ENCODE measurements at regions not wholly inside any gene's neighbourhood (a gene's known extent, or its start where the extent isn't known, plus 50 kb on each side); places are given as distances from the start of the nearest gene placed in this dataset.

DNA sequence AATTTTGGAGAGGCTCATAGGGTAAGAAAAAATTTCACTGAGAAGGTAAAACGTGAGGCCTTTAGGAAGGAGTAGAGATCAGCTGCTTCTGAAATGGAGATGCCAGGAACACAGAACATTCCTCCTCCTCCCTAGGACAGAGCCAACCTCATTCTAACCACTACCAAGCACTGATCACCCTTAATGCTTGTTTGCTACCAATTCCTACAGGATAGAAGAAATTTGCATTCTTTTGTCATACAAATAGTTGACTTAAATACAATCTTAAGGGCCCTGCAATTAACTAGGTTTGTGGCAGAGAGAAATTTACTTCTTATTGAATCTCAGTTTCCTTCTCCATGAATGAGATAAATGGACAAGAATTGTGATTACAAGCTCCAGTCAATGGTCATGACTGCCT, 780.2 kb upstream of the WWC1 start:
- DNase-seq, result no peak

GRCh38 chr5:167512111-167512510, 779.3 kb upstream of the WWC1 start:
- DNase-seq, result no peak

GRCh38 chr5:167513381-167513780, 778.1 kb upstream of the WWC1 start:
- no peak for DNase-seq

DNA sequence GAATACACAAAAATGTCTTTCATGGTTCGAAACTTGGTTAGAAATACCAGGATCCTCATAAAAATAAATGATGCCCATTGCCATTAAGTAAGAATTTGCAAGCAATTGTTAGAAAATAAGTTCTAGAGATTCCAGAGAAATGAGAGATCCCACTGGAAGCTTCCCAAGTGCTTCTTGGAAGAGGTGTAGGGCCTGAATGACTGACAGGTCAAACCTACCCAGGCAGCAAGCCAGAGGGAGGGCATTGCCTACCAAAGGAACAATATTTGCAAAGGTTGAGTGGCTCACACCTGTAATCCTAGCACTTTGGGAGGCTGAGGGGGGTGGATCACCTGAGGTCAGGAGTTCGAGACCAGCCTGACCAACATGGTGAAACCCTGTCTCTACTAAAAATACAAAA, 777.0 kb upstream of the WWC1 start:
- no peak for DNase-seq

- no peak for DNase-seq
Observed at GRCh38 chr5:167525004-167525403, 766.4 kb upstream of the WWC1 start.

DNA sequence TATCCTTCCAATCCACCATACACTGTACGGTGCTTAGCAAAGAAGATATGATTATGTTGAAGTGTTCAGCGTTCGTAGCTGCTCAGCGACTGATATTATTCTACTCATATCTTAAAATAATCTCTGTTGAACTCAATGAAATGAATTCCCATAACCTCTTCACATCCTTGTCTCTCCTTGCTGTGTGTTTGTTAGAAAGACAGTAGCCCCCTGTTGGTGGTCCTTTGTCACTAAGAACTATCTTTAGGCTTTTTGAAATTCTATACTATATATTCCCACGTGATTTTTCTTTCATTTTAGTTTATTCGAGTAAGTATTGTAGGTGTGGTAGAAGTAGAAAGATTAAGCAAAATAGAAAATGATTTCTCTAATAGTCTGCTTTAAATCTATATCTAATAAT, 762.8 kb upstream of the WWC1 start:
- DNase-seq, result no peak

- DNase-seq, result no peak
Observed at GRCh38 chr5:167530548-167530947, 760.9 kb upstream of the WWC1 start.

GRCh38 chr5:167533814-167534795, 757.3 kb upstream of the WWC1 start:
- no peak for DNase-seq

GRCh38 chr5:167539747-167540146, 751.7 kb upstream of the WWC1 start:
- DNase-seq, result no peak

DNA sequence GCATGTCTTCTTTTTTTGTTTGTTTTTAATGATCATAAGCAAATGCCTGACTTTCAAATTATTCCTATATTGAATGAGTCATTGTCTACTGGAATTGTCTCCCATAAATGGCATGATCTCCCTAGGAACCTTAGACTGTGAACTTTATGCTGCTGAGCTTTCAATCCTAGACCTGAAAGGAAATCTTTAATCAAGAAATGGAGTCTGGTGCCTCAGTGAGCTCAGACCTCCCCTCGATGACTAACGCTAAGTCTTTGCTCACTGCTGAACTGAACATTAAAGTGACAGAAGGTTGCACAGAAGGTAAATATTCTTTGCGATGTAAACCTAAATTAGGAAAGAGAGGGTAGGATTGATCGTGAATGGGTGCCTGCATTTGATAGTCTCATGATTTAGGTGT, 745.2 kb upstream of the WWC1 start:
- DNase-seq, result no peak

DNA sequence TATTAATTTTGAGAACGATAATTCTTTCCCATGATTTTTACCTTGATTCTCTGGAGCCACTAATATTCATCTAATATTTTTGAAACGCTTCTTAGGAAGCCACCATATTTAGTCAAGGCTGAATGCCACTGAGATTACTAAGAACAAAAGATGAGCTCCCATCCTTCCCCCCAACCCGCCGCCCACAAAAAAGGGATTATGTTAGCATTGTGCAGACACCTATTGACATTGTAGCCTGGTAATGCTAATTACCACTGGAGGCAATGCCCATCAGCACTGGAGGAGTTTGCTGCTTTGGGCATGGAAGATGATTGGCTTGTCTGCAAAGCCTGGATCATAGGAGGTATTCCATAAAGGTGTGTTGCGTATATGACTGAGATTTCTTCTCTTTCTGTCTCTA, 739.1 kb upstream of the WWC1 start:
- no peak for DNase-seq

- no peak for DNase-seq
Observed at GRCh38 chr5:167553511-167553910, 737.9 kb upstream of the WWC1 start.

DNA sequence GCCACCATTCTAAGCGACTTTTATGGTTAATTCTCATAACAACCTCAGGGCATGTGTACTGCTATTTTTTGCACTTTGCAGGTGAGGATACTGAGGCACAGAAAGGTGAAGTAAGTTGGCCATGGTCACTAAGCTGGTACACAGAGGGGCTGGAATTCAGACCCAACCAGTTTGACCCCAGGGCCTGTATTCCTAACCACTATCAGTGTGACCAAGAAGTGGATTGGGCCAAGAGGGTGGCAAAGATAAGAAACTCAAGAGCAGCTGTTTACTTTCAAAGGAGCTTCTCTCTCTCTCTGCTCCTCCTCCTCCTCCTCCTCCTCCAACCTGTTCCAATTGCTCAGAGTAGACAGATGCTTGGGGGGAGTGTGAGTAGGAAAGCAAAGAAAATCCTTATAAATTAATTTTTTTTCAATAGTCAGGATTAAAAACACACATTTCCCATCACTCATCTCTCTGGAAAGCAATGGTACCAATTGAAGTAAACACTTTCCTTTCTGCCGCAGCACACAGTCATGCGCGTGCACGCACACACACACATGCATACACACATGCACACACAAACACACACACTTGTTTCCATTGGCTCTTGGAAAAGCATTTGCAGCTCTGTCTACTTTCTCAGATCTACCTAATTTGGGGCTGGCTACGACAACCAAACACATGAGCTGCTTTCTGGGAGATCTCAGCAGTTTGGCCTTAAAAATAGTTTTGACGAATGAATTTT, 736.7 kb upstream of the WWC1 start:
- no peak for DNase-seq

DNA sequence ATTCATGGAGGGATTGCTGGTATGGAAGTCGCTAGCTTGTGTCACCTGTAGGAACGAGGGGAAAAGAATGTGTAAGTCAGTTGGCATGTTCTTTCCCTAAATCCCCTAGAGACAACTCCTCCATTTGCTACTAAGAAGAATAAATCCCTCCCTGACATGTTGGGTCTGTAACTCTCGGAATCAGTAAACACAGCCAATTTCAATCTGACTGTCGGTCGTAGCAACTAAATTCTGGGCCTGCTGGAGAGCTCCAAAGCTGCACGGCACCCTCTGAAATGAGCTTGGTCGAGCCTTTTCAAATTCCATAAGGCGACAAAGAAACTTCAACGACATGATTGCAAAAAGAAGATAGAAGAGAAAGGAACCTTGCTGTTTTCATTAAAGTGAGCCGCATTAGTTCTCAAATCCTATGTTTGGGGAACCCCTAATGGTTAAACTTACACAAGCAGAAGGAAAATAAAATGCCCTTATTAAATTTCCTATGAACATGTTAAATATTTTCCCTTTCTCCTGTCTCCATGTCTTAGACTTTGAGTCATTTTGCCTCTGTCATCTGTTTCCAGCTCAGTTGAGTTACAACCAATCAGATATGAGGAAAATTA, 735.8 kb upstream of the WWC1 start:
- peak; percentile 50 for DNase-seq

DNA sequence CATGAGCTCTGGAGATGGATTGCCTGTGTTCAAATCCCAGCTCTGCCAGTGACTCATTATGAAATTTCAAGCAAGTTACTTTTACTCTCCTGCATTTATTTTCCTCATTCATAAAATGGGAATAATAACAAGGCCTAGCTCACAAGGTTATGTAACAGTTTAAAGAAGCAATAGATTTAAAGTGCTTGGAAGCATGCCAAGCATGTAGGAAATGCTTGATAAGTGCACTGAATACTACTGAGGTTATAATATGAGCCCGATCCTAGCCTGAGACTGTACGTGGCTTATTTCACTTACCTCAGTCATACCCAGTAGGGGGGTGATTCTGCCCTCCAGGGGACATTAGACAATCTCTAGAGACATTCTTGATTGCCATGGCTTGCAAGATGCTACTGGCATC, 734.1 kb upstream of the WWC1 start:
- no peak for DNase-seq

- no peak for DNase-seq
Observed at GRCh38 chr5:167561796-167562195, 729.6 kb upstream of the WWC1 start.

GRCh38 chr5:167564275-167564674, 727.2 kb upstream of the WWC1 start:
- DNase-seq, result no peak

DNA sequence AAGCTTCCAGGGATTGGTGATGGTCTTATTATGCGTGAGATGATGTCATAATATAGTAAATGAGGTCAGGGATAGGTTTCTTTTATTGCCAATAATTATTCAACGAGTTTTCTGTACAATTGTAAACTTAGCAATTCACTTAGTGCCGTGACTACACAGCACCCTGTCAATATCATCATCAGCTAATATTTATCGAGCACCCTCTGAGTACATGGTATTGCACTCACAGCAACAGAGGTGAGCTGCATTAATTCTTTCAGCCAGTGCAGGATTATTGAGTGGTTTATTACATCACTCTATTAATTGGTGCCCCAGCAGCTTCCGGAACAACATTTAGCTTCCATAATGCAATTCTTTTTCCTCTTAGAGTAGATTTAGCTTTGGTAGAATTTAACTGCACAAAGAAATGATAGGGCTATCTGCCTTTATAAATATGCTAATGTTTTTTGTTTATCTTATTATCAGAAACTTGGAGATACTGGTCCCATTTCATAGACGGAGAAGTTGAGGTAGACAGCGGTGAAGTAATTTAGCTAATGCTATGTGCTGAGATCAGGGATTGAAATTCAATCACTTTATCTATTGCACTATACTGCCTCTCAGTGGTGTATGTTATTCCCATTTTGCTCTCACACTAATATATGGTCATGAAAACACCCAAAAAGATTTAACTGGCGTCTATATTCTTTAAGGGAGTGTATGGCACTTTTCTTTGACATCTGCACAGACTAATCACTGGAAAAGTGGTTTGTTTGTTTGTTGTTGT, 726.1 kb upstream of the WWC1 start:
- DNase-seq, result peak; percentile 54

DNA sequence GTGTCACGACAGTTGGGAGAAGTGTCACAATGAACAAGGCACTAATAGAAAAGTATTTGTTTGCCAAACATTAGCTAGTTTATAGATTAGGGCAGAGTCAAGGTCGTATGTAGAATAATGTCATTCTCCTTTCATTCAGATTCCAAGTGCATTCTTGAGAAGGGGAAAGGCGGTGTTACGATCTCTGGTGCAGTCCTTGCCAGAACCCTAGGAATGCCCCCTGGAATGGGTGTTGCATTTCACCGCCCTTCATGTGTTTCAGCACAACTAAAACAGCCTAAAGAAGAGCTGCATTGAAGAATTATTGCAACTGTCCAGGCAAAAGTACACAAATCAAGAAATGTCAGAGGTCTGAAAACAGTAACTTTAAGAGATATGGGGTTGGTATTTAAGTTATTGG, 721.0 kb upstream of the WWC1 start:
- no peak for DNase-seq

GRCh38 chr5:167571824-167572223, 719.6 kb upstream of the WWC1 start:
- no peak for DNase-seq

DNA sequence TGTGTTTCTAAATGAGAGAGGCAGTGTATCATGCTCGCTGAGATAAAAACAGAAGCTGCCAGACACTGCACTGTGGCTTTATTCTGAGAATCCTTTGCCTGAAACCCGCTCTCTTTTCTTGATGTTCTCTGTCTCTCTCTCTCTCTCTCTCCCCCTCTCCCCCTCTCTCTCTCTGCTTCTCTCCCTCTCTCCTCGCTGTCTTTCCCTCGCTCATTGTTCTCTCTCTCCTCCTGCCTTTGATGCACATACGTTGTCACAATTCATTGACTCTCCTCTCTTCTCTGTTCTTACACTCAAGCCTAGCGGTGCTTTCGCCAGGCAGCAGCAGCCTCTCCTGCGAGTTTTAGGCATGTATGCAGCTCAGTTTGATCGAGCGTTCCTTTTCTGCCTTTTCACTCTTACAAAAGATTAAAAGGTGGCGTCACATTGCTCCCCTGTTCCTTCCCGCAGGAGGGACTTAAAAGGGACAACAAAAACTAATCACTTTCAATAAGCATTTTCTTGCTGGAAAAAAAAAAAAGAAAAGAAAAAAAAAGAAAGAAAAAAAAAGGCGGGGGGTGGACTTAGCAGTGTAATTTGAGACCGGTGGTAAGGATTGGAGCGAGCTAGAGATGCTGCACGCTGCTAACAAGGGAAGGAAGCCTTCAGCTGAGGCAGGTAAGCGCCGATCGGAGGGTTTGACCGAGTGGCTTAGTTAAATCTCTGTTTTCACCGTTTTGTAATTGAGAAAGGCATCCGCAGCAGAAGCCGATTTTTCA, 717.9 kb upstream of the WWC1 start:
- peak; percentile 71 for DNase-seq

GRCh38 chr5:167574464-167574863, 717.0 kb upstream of the WWC1 start:
- no peak for DNase-seq
